ENCODE measurements at regions not wholly inside any gene's neighbourhood (a gene's known extent, or its start where the extent isn't known, plus 50 kb on each side); places are given as distances from the start of the nearest gene placed in this dataset.

GRCh38 chr11:34564406-34564805, 50.8 kb upstream of the ELF5 start:
- DNase-seq, result no peak

- no peak for DNase-seq
Measured at GRCh38 chr11:34564807-34565241, 51.2 kb upstream of the ELF5 start.

- DNase-seq, result peak; percentile 37
Measured at GRCh38 chr11:34565417-34566207, 52.0 kb upstream of the ELF5 start.

DNA sequence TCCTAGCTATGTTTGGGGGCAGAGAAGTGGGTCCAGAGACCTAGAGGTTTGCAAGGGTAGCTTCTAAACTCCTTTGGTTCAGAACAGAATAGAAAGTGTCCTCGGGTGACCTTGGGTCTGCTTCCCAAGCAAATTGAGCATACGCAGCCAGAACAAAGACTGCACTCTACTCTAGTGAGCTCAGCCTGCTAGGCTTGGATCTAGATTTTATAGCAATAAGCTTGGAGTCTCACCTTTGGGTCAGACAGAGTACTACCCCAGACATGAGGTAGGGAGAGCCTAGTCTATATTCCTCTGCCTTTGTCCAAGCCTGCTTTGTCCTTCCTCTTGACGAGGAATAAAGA, 52.6 kb upstream of the ELF5 start:
- no peak for DNase-seq

GRCh38 chr11:34566736-34567135, 53.1 kb upstream of the ELF5 start:
- no peak for DNase-seq

DNA sequence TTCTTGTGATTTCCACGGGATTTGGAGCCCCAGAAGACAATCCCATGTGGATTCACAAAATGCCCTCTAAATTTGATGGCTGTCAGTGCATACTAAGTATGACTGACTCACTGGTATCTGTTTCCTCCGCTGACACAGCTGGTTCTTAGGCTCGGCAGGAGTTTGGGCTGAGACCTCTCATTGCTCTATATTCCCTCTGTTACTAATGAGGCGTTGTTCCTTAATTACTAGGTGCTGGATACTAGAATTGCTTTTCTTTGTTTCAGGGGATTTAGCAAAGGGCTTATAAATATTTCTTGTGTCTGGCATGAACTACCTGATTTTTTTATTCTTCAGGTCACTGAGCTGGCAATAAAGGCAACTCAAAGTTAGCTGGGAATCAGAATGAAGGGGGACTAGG, 53.2 kb upstream of the EHF start:
- no peak for DNase-seq

- DNase-seq, result no peak
Measured at GRCh38 chr11:34570584-34570983, 50.3 kb upstream of the EHF start.
